ENCODE measurements at regions not wholly inside any gene's neighbourhood (a gene's known extent, or its start where the extent isn't known, plus 50 kb on each side); places are given as distances from the start of the nearest gene placed in this dataset.

GRCh38 chr18:24543795-24544498, 83.5 kb downstream of the HRH4 start:
- no peak for DNase-seq
- peaks cover 3% of the 10 kb centered on the region; the same call in 1 of the 2 replicates for H3K27me3 Mint-ChIP-seq (ENCODE audit: low read depth)
- H3K23ac ChIP-seq (ENCODE audit: insufficient read length, low read depth, low read length) = no peak overlapping the region
- peaks cover 7 to 10% of the 10 kb centered on the region in 2 experiments for H3K4me1 Mint-ChIP-seq
- no peak overlapping the region for H3K9ac ChIP-seq (ENCODE audit: extremely low read depth, insufficient read length, low read length)
- H3K79me2 ChIP-seq (ENCODE audit: insufficient read depth, low read length) = no peaks in the 10 kb centered on the region; the same call in 1 of the 2 replicates
- H3K4me3 Mint-ChIP-seq = no peak overlapping the region
- peak overlapping the region; percentile 25 for H2BK12ac ChIP-seq (ENCODE audit: insufficient read length, low read depth, low read length)
- no peak overlapping the region for H3K27ac Mint-ChIP-seq
- H3K4me1 ChIP-seq (ENCODE audit: insufficient read depth, low read length) = peaks cover 3% of the 10 kb centered on the region; the same call in 1 of the 2 replicates
- no peak overlapping the region for H2AK5ac ChIP-seq (ENCODE audit: insufficient read length, low read length)
- H4K5ac ChIP-seq (ENCODE audit: insufficient read length, low read depth, low read length) = no peak overlapping the region
- H2BK120ac ChIP-seq (ENCODE audit: low read depth, low read length, poor library complexity, severe bottlenecking) = no peak overlapping the region
- no peak overlapping the region for H3K4me2 ChIP-seq (ENCODE audit: insufficient read depth, insufficient read length, low read length)
- H2BK15ac ChIP-seq (ENCODE audit: low read depth, low read length) = no peak overlapping the region
- H3K9me3 ChIP-seq (ENCODE audit: control insufficient read depth, low read depth, low read length) = no peaks in the 10 kb centered on the region
- H3K9me3 Mint-ChIP-seq = no peaks in the 10 kb centered on the region
- no peak overlapping the region for H3K14ac ChIP-seq (ENCODE audit: insufficient read depth, low read length)
- H3K18ac ChIP-seq (ENCODE audit: insufficient read length, low read depth, low read length) = no peak overlapping the region
- TF ChIP-seq CTCF (conservative IDR thresholded peaks at IDR 0.05) = peak; percentile 82
- no peak overlapping the region for H3K27ac ChIP-seq (ENCODE audit: insufficient read length, low read depth, low read length)
- H2BK5ac ChIP-seq (ENCODE audit: insufficient read length, low read length) = no peak overlapping the region
- H3K56ac ChIP-seq (ENCODE audit: insufficient read length, low read depth, low read length) = no peak overlapping the region
- H3T11ph ChIP-seq (ENCODE audit: low read length) = no peak overlapping the region
- H3K27me3 ChIP-seq (ENCODE audit: insufficient read depth, low read length) = no peaks in the 10 kb centered on the region
- no peak overlapping the region for H2BK20ac ChIP-seq (ENCODE audit: low read depth, low read length, poor library complexity, severe bottlenecking)
- H4K91ac ChIP-seq (ENCODE audit: insufficient read length, low read depth, low read length) = no peak overlapping the region
- no peak overlapping the region for H4K8ac ChIP-seq (replicated peaks; ENCODE audit: insufficient read length, low read depth, low read length)
- no peaks in the 10 kb centered on the region for H3K36me3 Mint-ChIP-seq (ENCODE audit: insufficient read depth in 1 of 3, low read depth in 3 of 3)
- no peaks in the 10 kb centered on the region for H4K20me1 ChIP-seq (ENCODE audit: control insufficient read depth, insufficient read depth, insufficient read length)
- no peak overlapping the region for H3K4ac ChIP-seq (ENCODE audit: low read depth, low read length)
- WGBS (ENCODE audit: extremely low coverage, insufficient read length, low lambda C conversion rate) = no CpG with 5 or more reads among the region's 6 CpGs
- peak overlapping the region; percentile 45 for H2AFZ ChIP-seq (ENCODE audit: low read length)
- H3K23me2 ChIP-seq (ENCODE audit: insufficient read length, low read depth, low read length, poor library complexity, severe bottlenecking) = no peaks in the 10 kb centered on the region
- no peaks in the 10 kb centered on the region for H3K79me1 ChIP-seq (ENCODE audit: insufficient read depth, low read depth, low read length, poor library complexity, severe bottlenecking)
